GM23338 (cell line): ENCODE measurements at regions not wholly inside any gene's neighbourhood (a gene's known extent, or its start where the extent isn't known, plus 50 kb on each side); places are given as distances from the start of the nearest gene placed in this dataset.

ENCODE experiments used
- CTCF ChIP-seq, 2 experiments: fragments of 200-600 bp in 1 of 2; sonication (generic) in 1 of 2; conservative IDR thresholded peaks; 2 replicates each; pipeline versions ENCODE4 v1.5.1 to v1.6.1; 2016 to 2017; ENCODE audit warnings: antibody characterized with exemption in 2 of 2, low read depth in 2 of 2, mild to moderate bottlenecking in 2 of 2, moderate library complexity in 1 of 2
- EZH2 ChIP-seq: fragments of 200-600 bp; sonication (generic); IDR thresholded peaks from one replicate; pipeline ENCODE4 v1.8.0; 2017; ENCODE audit warnings: antibody characterized with exemption, mild to moderate bottlenecking, low read depth; ENCODE audit not compliant: unreplicated experiment
- EZH2phosphoT487 ChIP-seq: fragments of 200-600 bp; sonication (generic); IDR thresholded peaks from one replicate; pipeline ENCODE4 v1.8.1; 2018; ENCODE audit warnings: antibody characterized with exemption; ENCODE audit not compliant: unreplicated experiment
- JUNB ChIP-seq: IDR thresholded peaks from one replicate; pipeline ENCODE4 v1.6.1; 2016; ENCODE audit warnings: antibody characterized with exemption; ENCODE audit not compliant: unreplicated experiment
- NANOG ChIP-seq: IDR thresholded peaks from 2 replicates; pipeline ENCODE4 v1.6.1; 2016; ENCODE audit warnings: antibody characterized with exemption, borderline replicate concordance
- POLR2AphosphoS5 ChIP-seq: IDR thresholded peaks from 2 replicates; pipeline ENCODE4 v1.6.1; 2016; ENCODE audit warnings: antibody characterized with exemption, low read depth
- REST ChIP-seq: IDR thresholded peaks from one replicate; pipeline ENCODE4 v1.6.1; 2018; ENCODE audit warnings: antibody characterized with exemption; ENCODE audit not compliant: unreplicated experiment
- STAT1 ChIP-seq: IDR thresholded peaks from one replicate; pipeline ENCODE4 v1.6.1; 2016; ENCODE audit warnings: antibody characterized with exemption; ENCODE audit not compliant: unreplicated experiment
- ZNF331 ChIP-seq: fragments of 250-450 bp; sonication (Bioruptor Pico); IDR thresholded peaks from 2 replicates; pipeline ENCODE4 v1.5.0; 2020; ENCODE audit warnings: low read depth, mild to moderate bottlenecking, moderate library complexity
- TF ChIP-seq, protein P1 (sequence below): IDR thresholded peaks from 2 replicates; pipeline ENCODE4 v1.6.1; 2016; ENCODE audit warnings: antibody characterized with exemption

DNA sequence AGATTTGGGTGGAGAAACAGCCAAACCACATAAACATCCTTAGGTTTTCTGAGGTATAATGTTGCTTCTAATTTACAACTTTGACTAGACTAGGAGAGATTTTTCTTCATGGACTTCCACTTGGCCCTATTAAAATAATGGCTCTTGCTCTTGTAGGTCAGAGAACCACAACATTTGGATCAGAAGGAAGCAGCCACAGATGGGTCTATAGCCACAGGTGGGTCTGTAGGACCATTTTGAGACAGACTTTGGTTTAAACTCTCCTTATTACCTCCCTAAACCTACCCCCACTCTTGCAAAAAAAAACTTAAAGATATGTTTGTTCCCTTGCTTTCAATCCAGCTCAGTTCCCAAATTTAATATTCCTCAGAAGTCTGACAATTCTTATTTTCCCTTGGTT lies 1260.8 kb downstream of the GATA3 start:
- no peak for TF ChIP-seq CTCF (conservative IDR thresholded peaks at IDR 0.05; ENCODE audit: low read depth in 2 of 2)
- TF ChIP-seq POLR2AphosphoS5, result no peak
- TF ChIP-seq, protein P1, sequence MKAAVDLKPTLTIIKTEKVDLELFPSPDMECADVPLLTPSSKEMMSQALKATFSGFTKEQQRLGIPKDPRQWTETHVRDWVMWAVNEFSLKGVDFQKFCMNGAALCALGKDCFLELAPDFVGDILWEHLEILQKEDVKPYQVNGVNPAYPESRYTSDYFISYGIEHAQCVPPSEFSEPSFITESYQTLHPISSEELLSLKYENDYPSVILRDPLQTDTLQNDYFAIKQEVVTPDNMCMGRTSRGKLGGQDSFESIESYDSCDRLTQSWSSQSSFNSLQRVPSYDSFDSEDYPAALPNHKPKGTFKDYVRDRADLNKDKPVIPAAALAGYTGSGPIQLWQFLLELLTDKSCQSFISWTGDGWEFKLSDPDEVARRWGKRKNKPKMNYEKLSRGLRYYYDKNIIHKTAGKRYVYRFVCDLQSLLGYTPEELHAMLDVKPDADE, result no peak
- TF ChIP-seq EZH2phosphoT487, result no peak
- no peak for TF ChIP-seq STAT1
- TF ChIP-seq EZH2, result no peak
- TF ChIP-seq REST, result no peak
- no peak for TF ChIP-seq ZNF331 (CRISPR knock-in tag)
- no peak for TF ChIP-seq JUNB
- TF ChIP-seq NANOG, result no peak
